ENCODE measurements at regions not wholly inside any gene's neighbourhood (a gene's known extent, or its start where the extent isn't known, plus 50 kb on each side); places are given as distances from the start of the nearest gene placed in this dataset.
"Not testable (repeated sequence)": the region's sequence is repeated elsewhere in the genome, so short reads cannot be mapped to it uniquely, and the experiment has no call there.

GRCh38 chr11:25612806-25613205, 719.1 kb upstream of the ANO3 start:
- intact Hi-C loops (cut with micrococcal nuclease), result no loop called here
- H3K27me3 Mint-ChIP-seq (ENCODE audit: insufficient read depth), result no peaks in the 10 kb centered on the region

GRCh38 chr11:25613451-25613850, 718.5 kb upstream of the ANO3 start:
- no peak for DNase-seq (ENCODE audit: low spot score)
- Mint-ChIP-seq H3K9me3 (peaks cover 9% of the 10 kb centered on the region), H3K27me3 (ENCODE audit: insufficient read depth) (no peaks in the 10 kb centered on the region), H3K36me3 (ENCODE audit: low read depth) (no peaks in the 10 kb centered on the region), H3K4me1 (ENCODE audit: low read depth) (no peaks in the 10 kb centered on the region), H3K27ac (no peak overlapping the region), H3K4me3 (no peak overlapping the region)
- intact Hi-C loops (cut with micrococcal nuclease), result no loop called here

More at GRCh38 chr11:25612806-25613205, 719.1 kb upstream of the ANO3 start:
- H3K36me3 Mint-ChIP-seq (ENCODE audit: low read depth), result no peaks in the 10 kb centered on the region
- H3K4me3 Mint-ChIP-seq, result no peak overlapping the region
- H3K4me1 Mint-ChIP-seq (ENCODE audit: low read depth), result no peaks in the 10 kb centered on the region
- DNase-seq (ENCODE audit: low spot score), result no peak
- peaks cover 12% of the 10 kb centered on the region for H3K9me3 Mint-ChIP-seq
- H3K27ac Mint-ChIP-seq, result no peak overlapping the region

- no peak for DNase-seq (ENCODE audit: low spot score)
- H3K4me3 Mint-ChIP-seq, result no peak overlapping the region
- no peaks in the 10 kb centered on the region for H3K36me3 Mint-ChIP-seq (ENCODE audit: low read depth)
- peaks cover 7% of the 10 kb centered on the region for H3K9me3 Mint-ChIP-seq
- no peaks in the 10 kb centered on the region for H3K27me3 Mint-ChIP-seq (ENCODE audit: insufficient read depth)
- no peak overlapping the region for H3K27ac Mint-ChIP-seq
- intact Hi-C loops (cut with micrococcal nuclease), result no loop called here
- no peaks in the 10 kb centered on the region for H3K4me1 Mint-ChIP-seq (ENCODE audit: low read depth)
Measured at GRCh38 chr11:25613865-25614264, 718.1 kb upstream of the ANO3 start.

- Mint-ChIP-seq H3K4me1 (ENCODE audit: low read depth) (no peaks in the 10 kb centered on the region), H3K36me3 (ENCODE audit: low read depth) (no peaks in the 10 kb centered on the region), H3K9me3 (peaks cover 7% of the 10 kb centered on the region), H3K27ac (no peak overlapping the region), H3K27me3 (ENCODE audit: insufficient read depth) (no peaks in the 10 kb centered on the region), H3K4me3 (no peak overlapping the region)
- DNase-seq (ENCODE audit: low spot score), result no peak
- intact Hi-C loops (cut with micrococcal nuclease), result no loop called here
Measured at GRCh38 chr11:25615069-25615468, 716.9 kb upstream of the ANO3 start.

- no peak for DNase-seq (ENCODE audit: low spot score)
- H3K36me3 Mint-ChIP-seq (ENCODE audit: low read depth), result no peaks in the 10 kb centered on the region
- H3K4me1 Mint-ChIP-seq (ENCODE audit: low read depth), result no peaks in the 10 kb centered on the region
- H3K4me3 Mint-ChIP-seq, result no peak overlapping the region
- H3K9me3 Mint-ChIP-seq, result peaks cover 7% of the 10 kb centered on the region
- no peak overlapping the region for H3K27ac Mint-ChIP-seq
- intact Hi-C loops (cut with micrococcal nuclease), result no loop called here
- H3K27me3 Mint-ChIP-seq (ENCODE audit: insufficient read depth), result no peaks in the 10 kb centered on the region
Measured at GRCh38 chr11:25615841-25616240, 716.1 kb upstream of the ANO3 start.

GRCh38 chr11:25625094-25625493, 706.8 kb upstream of the ANO3 start:
- Mint-ChIP-seq H3K4me1 (ENCODE audit: low read depth) (no peaks in the 10 kb centered on the region), H3K27me3 (ENCODE audit: insufficient read depth) (no peaks in the 10 kb centered on the region), H3K36me3 (ENCODE audit: low read depth) (no peaks in the 10 kb centered on the region), H3K4me3 (no peak overlapping the region), H3K9me3 (peaks cover 27% of the 10 kb centered on the region), H3K27ac (no peak overlapping the region)
- intact Hi-C loops (cut with micrococcal nuclease), result no loop called here
- no peak for DNase-seq (ENCODE audit: low spot score)

- Mint-ChIP-seq H3K4me1 (ENCODE audit: low read depth) (no peaks in the 10 kb centered on the region), H3K27ac (no peak overlapping the region), H3K4me3 (no peak overlapping the region), H3K36me3 (ENCODE audit: low read depth) (no peaks in the 10 kb centered on the region), H3K9me3 (peaks cover 17% of the 10 kb centered on the region), H3K27me3 (ENCODE audit: insufficient read depth) (no peaks in the 10 kb centered on the region)
- DNase-seq (ENCODE audit: low spot score), result no peak
- intact Hi-C loops (cut with micrococcal nuclease), result no loop called here
Measured at GRCh38 chr11:25628030-25628429, 703.9 kb upstream of the ANO3 start.

GRCh38 chr11:25633230-25633629, 698.7 kb upstream of the ANO3 start:
- intact Hi-C loops (cut with micrococcal nuclease), result no loop called here
- Mint-ChIP-seq H3K27me3 (ENCODE audit: insufficient read depth) (no peaks in the 10 kb centered on the region), H3K27ac (no peak overlapping the region)

GRCh38 chr11:25649220-25649619, 682.7 kb upstream of the ANO3 start:
- peaks cover 19% of the 10 kb centered on the region for H3K9me3 Mint-ChIP-seq
- intact Hi-C loops (cut with micrococcal nuclease), result not testable (repeated sequence)

More at GRCh38 chr11:25633230-25633629, 698.7 kb upstream of the ANO3 start:
- no peak for DNase-seq (ENCODE audit: low spot score)
- H3K4me1 Mint-ChIP-seq (ENCODE audit: low read depth), result no peaks in the 10 kb centered on the region
- no peak overlapping the region for H3K4me3 Mint-ChIP-seq
- no peaks in the 10 kb centered on the region for H3K36me3 Mint-ChIP-seq (ENCODE audit: low read depth)
- peaks cover 8% of the 10 kb centered on the region for H3K9me3 Mint-ChIP-seq

GRCh38 chr11:25650319-25650718, 681.6 kb upstream of the ANO3 start:
- no peaks in the 10 kb centered on the region for H3K4me1 Mint-ChIP-seq (ENCODE audit: low read depth)
- intact Hi-C loops (cut with micrococcal nuclease), result no loop called here
- H3K27ac Mint-ChIP-seq, result no peak overlapping the region
- DNase-seq (ENCODE audit: low spot score), result no peak
- no peaks in the 10 kb centered on the region for H3K27me3 Mint-ChIP-seq (ENCODE audit: insufficient read depth)
- peaks cover 23% of the 10 kb centered on the region for H3K9me3 Mint-ChIP-seq
- no peak overlapping the region for H3K4me3 Mint-ChIP-seq
- H3K36me3 Mint-ChIP-seq (ENCODE audit: low read depth), result no peaks in the 10 kb centered on the region

More at GRCh38 chr11:25649220-25649619, 682.7 kb upstream of the ANO3 start:
- not testable (repeated sequence) for H3K27me3 Mint-ChIP-seq (ENCODE audit: insufficient read depth); H3K4me1 Mint-ChIP-seq (ENCODE audit: low read depth); H3K4me3 Mint-ChIP-seq; H3K36me3 Mint-ChIP-seq (ENCODE audit: low read depth); H3K27ac Mint-ChIP-seq; DNase-seq (ENCODE audit: low spot score)

- H3K36me3 Mint-ChIP-seq (ENCODE audit: low read depth), result no peaks in the 10 kb centered on the region
- intact Hi-C loops (cut with micrococcal nuclease), result no loop called here
- DNase-seq (ENCODE audit: low spot score), result no peak
- no peak overlapping the region for H3K4me3 Mint-ChIP-seq
- no peaks in the 10 kb centered on the region for H3K4me1 Mint-ChIP-seq (ENCODE audit: low read depth)
- no peaks in the 10 kb centered on the region for H3K27me3 Mint-ChIP-seq (ENCODE audit: insufficient read depth)
- H3K27ac Mint-ChIP-seq, result no peak overlapping the region
- peaks cover 18% of the 10 kb centered on the region for H3K9me3 Mint-ChIP-seq
Measured at GRCh38 chr11:25655636-25656035, 676.3 kb upstream of the ANO3 start.

GRCh38 chr11:25658916-25659315, 673.0 kb upstream of the ANO3 start:
- Mint-ChIP-seq H3K36me3 (ENCODE audit: low read depth) (no peaks in the 10 kb centered on the region), H3K9me3 (peaks cover 11% of the 10 kb centered on the region), H3K27me3 (ENCODE audit: insufficient read depth) (no peaks in the 10 kb centered on the region), H3K4me3 (no peak overlapping the region), H3K27ac (no peak overlapping the region), H3K4me1 (ENCODE audit: low read depth) (no peaks in the 10 kb centered on the region)
- DNase-seq (ENCODE audit: low spot score), result no peak
- intact Hi-C loops (cut with micrococcal nuclease), result no loop called here

- DNase-seq (ENCODE audit: low spot score), result no peak
- H3K36me3 Mint-ChIP-seq (ENCODE audit: low read depth), result no peaks in the 10 kb centered on the region
- intact Hi-C loops (cut with micrococcal nuclease), result no loop called here
- H3K4me3 Mint-ChIP-seq, result no peak overlapping the region
- peaks cover 8% of the 10 kb centered on the region for H3K9me3 Mint-ChIP-seq
- H3K27ac Mint-ChIP-seq, result no peak overlapping the region
- H3K27me3 Mint-ChIP-seq (ENCODE audit: insufficient read depth), result no peaks in the 10 kb centered on the region
- no peaks in the 10 kb centered on the region for H3K4me1 Mint-ChIP-seq (ENCODE audit: low read depth)
Measured at GRCh38 chr11:25659706-25660105, 672.2 kb upstream of the ANO3 start.

GRCh38 chr11:25667871-25668270, 664.1 kb upstream of the ANO3 start:
- H3K27me3 Mint-ChIP-seq (ENCODE audit: insufficient read depth), result no peaks in the 10 kb centered on the region
- H3K36me3 Mint-ChIP-seq (ENCODE audit: low read depth), result no peaks in the 10 kb centered on the region
- peaks cover 16% of the 10 kb centered on the region for H3K9me3 Mint-ChIP-seq
- intact Hi-C loops (cut with micrococcal nuclease), result no loop called here
- no peaks in the 10 kb centered on the region for H3K4me1 Mint-ChIP-seq (ENCODE audit: low read depth)
- no peak overlapping the region for H3K27ac Mint-ChIP-seq
- no peak for DNase-seq (ENCODE audit: low spot score)
- H3K4me3 Mint-ChIP-seq, result no peak overlapping the region

Measured in activated T-helper 1 cell treated with anti-CD3 and anti-CD28 coated beads, Interleukin-12 subunit alpha, Interleukin-12 subunit beta, Interleukin-2, Interleukin-4 antibody, amounts not matched to agents 30 ng/mL and 10 ng/mL and 1 ng/mL, durations not matched to agents 14 hours and 24 hours and 36 hours (primary cell).